Panc1 (cell line): ENCODE measurements at regions not wholly inside any gene's neighbourhood (a gene's known extent, or its start where the extent isn't known, plus 50 kb on each side); places are given as distances from the start of the nearest gene placed in this dataset.

Experiments
- ATAC-seq: fragments of 200-7000 bp; cut with Tn5 transposase; 2 replicates; pipeline ENCODE4 v1.9.1; 2020; ENCODE audit warnings: mild to moderate bottlenecking, moderate library complexity
- BruUV-seq: library from RNA; stranded (reverse); fragments of 400-500 nt; replicated peaks from 2 replicates; lab custom pipeline; 2021; lab: Mats Ljungman, UMichigan
- CTCF ChIA-PET: fragments of 300-600 bp; sonication (Branson Sonifier 250); formaldehyde crosslinking; loops from one replicate; lab custom pipeline; 2022; ENCODE audit warnings: antibody characterized with exemption; lab: Charles Lee
- POLR2A ChIA-PET: fragments of 300-600 bp; sonication (Branson Sonifier 250); formaldehyde crosslinking; loops from one replicate; lab custom pipeline; 2022; ENCODE audit warnings: antibody characterized with exemption; lab: Charles Lee
- DNase-seq: peaks from one replicate; pipeline ENCODE4 v3.0.0-alpha.2; 2010; ENCODE audit warnings: low read depth, low spot score
- H3K27ac ChIP-seq: 2 replicates; pipeline ENCODE4 v1.5.1; 2011; ENCODE audit warnings: mild to moderate bottlenecking, low read length, inconsistent platforms
- H3K27me3 ChIP-seq: fragments of 200-500 bp; sonication (Bioruptor generic); 2 replicates; pipeline ENCODE4 v1.6.0; 2014; ENCODE audit warnings: low read length, inconsistent platforms; ENCODE audit not compliant: control insufficient read depth, insufficient read depth
- H3K36me3 ChIP-seq: fragments of 200-500 bp; sonication (Bioruptor generic); 2 replicates; pipeline ENCODE4 v1.5.1; 2014; ENCODE audit warnings: inconsistent platforms, mild to moderate bottlenecking, low read length, moderate library complexity; ENCODE audit not compliant: control insufficient read depth, insufficient read depth
- H3K4me1 ChIP-seq: 2 replicates; pipeline ENCODE4 v1.5.1; 2011; ENCODE audit warnings: inconsistent platforms, mild to moderate bottlenecking, low read length, moderate library complexity; ENCODE audit not compliant: control insufficient read depth, insufficient read depth
- H3K4me3 ChIP-seq, 2 experiments: 2 replicates each; pipeline ENCODE4 v1.5.1; 2011 to 2012; ENCODE audit warnings: low read depth in 2 of 2, low read length in 2 of 2, mild to moderate bottlenecking in 2 of 2, inconsistent platforms in 1 of 2, moderate library complexity in 1 of 2
- H3K9me3 ChIP-seq: fragments of 200-500 bp; sonication (Bioruptor generic); 2 replicates; pipeline ENCODE4 v1.5.1; 2014; ENCODE audit warnings: low read depth, mild to moderate bottlenecking, inconsistent platforms, low read length, moderate library complexity; ENCODE audit not compliant: control insufficient read depth, insufficient read depth
- POLR2AphosphoS5 ChIP-seq: IDR thresholded peaks from 2 replicates; pipeline ENCODE4 v1.6.1; 2012; ENCODE audit warnings: mild to moderate bottlenecking, low read depth, low read length, moderate library complexity
- REST ChIP-seq, 2 experiments: IDR thresholded peaks; 2 replicates each; pipeline ENCODE4 v1.6.1; 2011 to 2012; ENCODE audit warnings: low read depth in 2 of 2, control low read depth in 1 of 2, low read length in 1 of 2, mild to moderate bottlenecking in 1 of 2, moderate library complexity in 1 of 2; ENCODE audit not compliant: insufficient read depth in 1 of 2
- SIN3A ChIP-seq: IDR thresholded peaks from 2 replicates; pipeline ENCODE4 v1.6.1; 2012; ENCODE audit warnings: low read depth, mild to moderate bottlenecking, low read length, moderate library complexity, borderline replicate concordance; ENCODE audit not compliant: insufficient read depth
- TCF7L2 ChIP-seq: IDR thresholded peaks from 2 replicates; pipeline ENCODE4 v1.6.1; 2011; ENCODE audit warnings: mild to moderate bottlenecking, low read depth, low read length, inconsistent platforms
- in situ Hi-C: cut with HindIII; loops from 2 replicates; pipeline ENCODE4 v1.10.0; 2016; ENCODE audit warnings: low sequenced_read_pairs, low pct_unique_long_range_greater_than_20kb
- intact Hi-C: fragments of 100-400 bp; cut with micrococcal nuclease; formaldehyde crosslinking; loops from one replicate; pipeline ENCODE4 v1.10.0; 2022; ENCODE audit not compliant: unreplicated experiment
- TF ChIP-seq, protein P1 (sequence below): fragments of 450-650 bp; IDR thresholded peaks from 2 replicates; pipeline ENCODE4 v1.5.1; 2017; ENCODE audit warnings: mild to moderate bottlenecking

DNA sequence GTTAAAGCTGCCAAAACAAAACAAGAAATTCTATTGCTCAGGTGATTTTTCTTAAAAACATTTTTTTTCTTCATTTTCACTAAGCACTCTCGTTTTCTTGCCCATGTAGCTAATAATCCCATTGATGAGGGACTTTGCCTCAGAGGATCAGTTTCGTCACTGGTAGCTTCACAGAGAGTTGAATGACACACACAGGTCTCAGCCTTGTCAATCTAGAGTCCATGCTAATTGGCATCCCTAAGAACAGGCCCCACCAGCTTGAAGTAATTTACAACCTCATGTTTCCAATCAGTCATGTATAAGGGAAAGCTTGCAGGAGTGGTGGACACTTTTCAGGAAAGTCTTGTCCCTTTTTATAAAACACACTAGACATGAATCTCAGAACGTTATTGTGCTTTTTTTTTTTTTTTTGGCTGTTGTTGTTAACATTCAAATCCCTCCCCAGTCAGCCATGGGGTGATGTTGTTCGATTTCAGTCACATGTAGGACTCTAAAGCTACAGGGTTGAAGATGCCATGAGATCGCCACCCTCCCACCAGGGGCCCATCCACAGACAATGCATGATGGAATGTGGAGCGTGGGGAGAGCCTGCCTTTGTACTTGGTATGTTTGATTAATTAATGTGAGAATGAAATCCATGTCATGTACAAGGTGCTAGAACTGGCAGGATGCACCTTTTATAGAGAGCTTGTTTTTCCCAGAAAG, 232.4 kb upstream of the FZD8 start:
- POLR2A ChIA-PET: interaction anchor here (0.7 kb wide), 1 partner anchor 741 kb away, joined by 6 read pairs; no protein-coding TSS in a partner anchor
- H3K9me3 ChIP-seq: no peaks in the 10 kb centered on the region
- in situ Hi-C loops (no loop called here), intact Hi-C loops (no loop called here)
- H3K4me3 ChIP-seq: no peak overlapping the region
- CTCF ChIA-PET: no interaction called here
- no peaks in the 10 kb centered on the region for H3K27me3 ChIP-seq
- ATAC-seq (no peak), DNase-seq (no peak)
- H3K36me3 ChIP-seq: no peaks in the 10 kb centered on the region
- H3K4me1 ChIP-seq: no peaks in the 10 kb centered on the region
- TF ChIP-seq, protein P1, sequence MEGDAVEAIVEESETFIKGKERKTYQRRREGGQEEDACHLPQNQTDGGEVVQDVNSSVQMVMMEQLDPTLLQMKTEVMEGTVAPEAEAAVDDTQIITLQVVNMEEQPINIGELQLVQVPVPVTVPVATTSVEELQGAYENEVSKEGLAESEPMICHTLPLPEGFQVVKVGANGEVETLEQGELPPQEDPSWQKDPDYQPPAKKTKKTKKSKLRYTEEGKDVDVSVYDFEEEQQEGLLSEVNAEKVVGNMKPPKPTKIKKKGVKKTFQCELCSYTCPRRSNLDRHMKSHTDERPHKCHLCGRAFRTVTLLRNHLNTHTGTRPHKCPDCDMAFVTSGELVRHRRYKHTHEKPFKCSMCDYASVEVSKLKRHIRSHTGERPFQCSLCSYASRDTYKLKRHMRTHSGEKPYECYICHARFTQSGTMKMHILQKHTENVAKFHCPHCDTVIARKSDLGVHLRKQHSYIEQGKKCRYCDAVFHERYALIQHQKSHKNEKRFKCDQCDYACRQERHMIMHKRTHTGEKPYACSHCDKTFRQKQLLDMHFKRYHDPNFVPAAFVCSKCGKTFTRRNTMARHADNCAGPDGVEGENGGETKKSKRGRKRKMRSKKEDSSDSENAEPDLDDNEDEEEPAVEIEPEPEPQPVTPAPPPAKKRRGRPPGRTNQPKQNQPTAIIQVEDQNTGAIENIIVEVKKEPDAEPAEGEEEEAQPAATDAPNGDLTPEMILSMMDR: no peak
- no peak for TF ChIP-seq TCF7L2
- no peak for TF ChIP-seq SIN3A
- no peak for TF ChIP-seq POLR2AphosphoS5
- TF ChIP-seq REST (IDR thresholded peaks at IDR 0.05; ENCODE audit: insufficient read depth in 1 of 2, low read depth in 2 of 2, low read length in 1 of 2): no peak
- H3K27ac ChIP-seq: no peak overlapping the region
- no TSS peak for BruUV-seq

- CTCF ChIA-PET: no interaction called here
- Histone ChIP-seq H3K9me3 (no peaks in the 10 kb centered on the region), H3K4me1 (no peaks in the 10 kb centered on the region), H3K36me3 (no peaks in the 10 kb centered on the region), H3K4me3 (no peak overlapping the region), H3K27ac (no peak overlapping the region), H3K27me3 (no peaks in the 10 kb centered on the region)
- ATAC-seq (no peak), DNase-seq (no peak)
- BruUV-seq: no TSS peak
- POLR2A ChIA-PET: no interaction called here
- in situ Hi-C loops (no loop called here), intact Hi-C loops (no loop called here)
- TF ChIP-seq REST (IDR thresholded peaks at IDR 0.05; ENCODE audit: insufficient read depth in 1 of 2, low read depth in 2 of 2, low read length in 1 of 2) (no peak), TCF7L2 (no peak), POLR2AphosphoS5 (no peak), SIN3A (no peak)
- TF ChIP-seq, protein P1: no peak
Measured at GRCh38 chr10:35872671-35873070, 230.6 kb upstream of the FZD8 start.
